GM19324 (cell line): ENCODE measurements at regions not wholly inside any gene's neighbourhood (a gene's known extent, or its start where the extent isn't known, plus 50 kb on each side); places are given as distances from the start of the nearest gene placed in this dataset.
"Not testable (repeated sequence)": the region's sequence is repeated elsewhere in the genome, so short reads cannot be mapped to it uniquely, and the experiment has no call there.

Source experiments
- ATAC-seq: cut with Tn5 transposase; IDR thresholded peaks from one replicate; pipeline ENCODE4 v1.9.1; 2021; ENCODE audit warnings: mild to moderate bottlenecking, moderate library complexity; ENCODE audit not compliant: unreplicated experiment, low FRiP score

DNA sequence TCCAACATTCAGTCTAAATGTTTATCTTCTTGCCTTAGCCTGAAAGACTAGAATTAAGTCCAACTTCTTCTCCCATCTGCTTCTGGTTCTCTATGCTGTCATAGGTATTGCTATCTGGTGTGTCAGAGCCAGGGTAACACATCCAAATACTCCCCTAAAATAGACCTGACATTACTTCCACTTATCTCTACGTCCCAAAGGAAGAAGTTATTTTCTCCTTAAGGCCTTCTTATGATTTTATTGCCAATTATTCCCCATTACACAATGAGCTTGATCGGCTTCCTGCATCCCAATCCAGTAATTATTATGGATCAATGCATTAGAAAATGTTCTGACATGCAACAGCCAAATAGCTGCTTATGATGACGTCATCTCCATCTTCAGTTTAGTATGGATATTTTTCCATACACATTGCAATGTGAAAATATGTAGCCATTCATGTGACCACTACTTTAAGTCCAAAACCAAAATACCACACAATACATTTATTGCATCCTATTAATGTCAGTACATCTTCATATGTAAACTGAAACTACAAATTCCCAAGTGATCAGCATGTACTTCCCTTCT lies 555.5 kb downstream of the MAT2B start:
- no peak for ATAC-seq

- ATAC-seq: no peak
Measured at GRCh38 chr5:164062304-164062703, 556.9 kb downstream of the MAT2B start.

DNA sequence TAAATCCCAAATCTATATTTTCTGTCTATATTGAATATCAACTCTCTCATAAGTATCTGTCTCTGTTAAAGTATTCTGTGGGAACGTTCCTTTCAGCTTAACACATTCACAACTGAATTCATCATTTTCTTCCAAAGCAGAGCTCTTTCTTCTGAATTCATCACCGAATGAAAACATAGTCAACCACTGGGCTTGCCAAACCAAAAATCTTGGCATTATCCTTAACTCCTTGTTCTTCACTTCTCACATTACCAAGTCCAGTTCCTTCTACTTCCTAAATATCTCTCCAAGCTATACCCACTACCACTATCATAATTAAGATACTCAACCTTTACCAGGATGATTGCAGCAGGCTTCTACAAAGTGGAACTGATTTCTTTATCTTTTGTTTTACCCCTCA lies 559.8 kb downstream of the MAT2B start:
- no peak for ATAC-seq

DNA sequence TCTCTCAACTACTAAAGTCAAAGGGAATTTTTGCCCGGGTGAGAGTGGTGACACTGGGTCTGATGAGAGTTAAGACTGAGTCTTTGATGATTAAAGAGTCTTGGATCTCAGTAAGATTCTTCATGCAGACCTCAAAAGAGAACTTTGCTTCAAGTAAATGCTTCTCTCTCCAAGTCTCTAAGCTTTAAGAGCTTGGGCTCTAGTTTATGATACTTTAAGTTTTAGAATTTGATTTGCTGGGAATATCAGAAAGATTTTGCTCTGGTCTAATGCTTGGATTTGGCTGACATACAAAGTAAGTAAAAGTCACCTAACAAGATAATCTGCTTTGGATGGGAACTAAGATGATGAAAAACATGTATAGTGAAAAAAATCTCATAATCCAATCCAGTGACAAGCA lies 566.3 kb downstream of the MAT2B start:
- no peak for ATAC-seq

- ATAC-seq: no peak
Measured at GRCh38 chr5:164073081-164073480, 567.7 kb downstream of the MAT2B start.

- ATAC-seq: no peak
Measured at GRCh38 chr5:164076556-164076955, 571.1 kb downstream of the MAT2B start.

- no peak for ATAC-seq
Measured at GRCh38 chr5:164090358-164090757, 584.9 kb downstream of the MAT2B start.

- no peak for ATAC-seq
Measured at GRCh38 chr5:164091836-164092235, 586.4 kb downstream of the MAT2B start.

- ATAC-seq: no peak
Measured at GRCh38 chr5:164094291-164094690, 588.9 kb downstream of the MAT2B start.

DNA sequence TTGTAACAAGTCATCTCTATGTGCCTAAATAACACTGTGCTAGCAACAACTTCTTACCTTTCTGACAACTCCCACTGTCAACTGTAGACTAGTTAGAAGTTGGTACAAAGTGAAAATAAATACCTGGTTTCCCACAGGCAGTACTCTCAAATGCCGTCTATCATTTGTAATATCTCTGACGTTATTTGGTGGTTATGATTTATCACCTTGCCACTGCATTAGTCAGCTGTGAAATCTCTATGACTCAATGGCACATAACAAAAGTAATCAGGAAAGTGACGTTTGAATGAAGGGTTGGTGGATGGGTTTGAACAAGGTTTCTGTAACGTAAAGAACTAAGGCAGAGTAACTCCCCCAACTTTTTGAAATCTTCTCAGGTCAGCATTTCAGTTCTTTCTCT lies 592.3 kb downstream of the MAT2B start:
- no peak for ATAC-seq

- ATAC-seq: no peak
Measured at GRCh38 chr5:164098531-164098930, 593.1 kb downstream of the MAT2B start.

GRCh38 chr5:164098979-164099378 lies 593.6 kb downstream of the MAT2B start:
- ATAC-seq: no peak

DNA sequence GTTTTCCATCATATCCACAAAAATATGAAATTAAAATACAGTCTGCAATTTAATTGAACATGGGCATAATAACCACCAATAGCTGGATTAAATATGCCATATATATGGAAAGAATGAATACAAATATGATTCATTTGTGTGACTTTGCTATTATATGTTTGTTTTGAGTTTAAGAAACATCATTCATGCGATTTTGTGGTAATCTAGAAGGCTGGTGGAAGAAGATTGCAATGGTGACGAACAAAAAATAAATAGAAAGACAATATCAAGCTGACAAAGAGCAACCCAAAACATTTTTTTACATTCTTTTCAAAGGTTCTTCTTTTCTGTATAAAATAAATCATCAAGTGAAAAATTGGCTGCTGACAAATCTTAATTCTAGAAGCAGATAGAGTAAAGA lies 610.0 kb downstream of the MAT2B start:
- ATAC-seq: no peak

DNA sequence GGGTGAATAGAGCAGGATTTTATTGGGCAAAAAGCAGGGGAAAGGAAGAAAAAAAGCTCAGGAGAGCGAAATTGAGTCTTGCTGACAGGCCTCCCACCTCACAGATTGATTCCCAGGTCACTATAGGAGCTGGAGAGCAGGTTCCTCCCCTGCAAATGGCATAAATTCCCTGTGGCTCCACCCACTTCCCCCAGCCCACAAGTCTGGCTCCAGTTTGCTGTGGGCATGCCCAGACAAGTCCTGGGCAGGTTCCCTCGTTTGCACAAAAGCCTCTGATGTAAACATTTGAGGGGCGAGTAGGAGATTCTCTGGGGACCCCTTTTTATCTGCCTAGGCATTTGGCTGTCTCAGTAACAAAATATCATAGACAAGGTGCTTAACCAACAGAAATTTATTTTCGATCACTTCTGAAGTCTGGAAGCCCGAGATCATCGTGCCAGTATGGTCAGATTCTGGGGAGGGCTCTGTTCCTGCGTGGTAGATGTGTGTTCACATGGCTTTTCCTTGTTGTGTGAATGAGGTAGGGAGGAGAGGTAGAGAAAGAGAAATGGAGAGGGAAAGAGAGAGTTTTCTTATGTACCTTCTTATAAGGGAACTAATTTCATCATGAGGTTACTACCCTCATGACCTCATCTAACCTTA lies 614.5 kb downstream of the MAT2B start:
- ATAC-seq: peak; percentile 57

DNA sequence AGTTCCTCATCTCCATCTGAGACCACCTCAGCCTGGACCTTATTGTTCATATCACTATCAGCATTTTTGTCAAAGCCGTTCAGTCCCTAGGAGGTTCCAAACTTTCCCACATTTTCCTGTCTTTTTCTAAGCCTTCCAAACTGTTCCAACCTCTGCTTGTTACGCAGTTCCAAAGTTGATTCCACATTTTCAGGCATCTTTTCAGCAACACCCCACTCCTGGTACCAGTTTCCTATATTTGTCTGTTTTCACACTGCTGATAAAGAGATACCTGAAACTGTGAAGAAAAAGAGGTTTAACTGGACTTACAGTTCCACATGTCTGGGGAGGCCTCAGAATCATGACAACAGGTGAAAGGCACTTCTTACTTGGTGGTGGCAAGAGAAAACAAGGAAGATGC lies 622.1 kb downstream of the MAT2B start:
- no peak for ATAC-seq

GRCh38 chr5:164132358-164132757 lies 626.9 kb downstream of the MAT2B start:
- no peak for ATAC-seq

DNA sequence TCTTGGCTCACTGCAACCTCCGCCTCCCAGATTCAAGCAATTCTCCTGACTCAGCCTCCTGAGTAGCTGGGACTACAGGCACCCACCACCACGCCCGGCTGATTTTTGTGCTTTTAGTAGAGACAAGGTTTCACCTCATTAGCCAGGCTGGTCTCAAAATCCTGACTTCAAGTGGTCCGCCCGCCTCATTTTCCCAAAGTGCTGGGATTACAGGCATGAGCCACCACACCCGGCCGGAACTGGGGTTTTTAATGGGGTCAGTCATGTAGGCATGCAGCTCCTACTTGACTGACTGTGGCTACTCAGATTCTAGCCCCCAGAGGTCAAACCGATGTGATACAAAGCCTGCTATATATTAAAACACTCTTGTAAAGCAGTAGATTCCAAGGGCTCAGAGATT lies 631.7 kb downstream of the MAT2B start:
- ATAC-seq: no peak

DNA sequence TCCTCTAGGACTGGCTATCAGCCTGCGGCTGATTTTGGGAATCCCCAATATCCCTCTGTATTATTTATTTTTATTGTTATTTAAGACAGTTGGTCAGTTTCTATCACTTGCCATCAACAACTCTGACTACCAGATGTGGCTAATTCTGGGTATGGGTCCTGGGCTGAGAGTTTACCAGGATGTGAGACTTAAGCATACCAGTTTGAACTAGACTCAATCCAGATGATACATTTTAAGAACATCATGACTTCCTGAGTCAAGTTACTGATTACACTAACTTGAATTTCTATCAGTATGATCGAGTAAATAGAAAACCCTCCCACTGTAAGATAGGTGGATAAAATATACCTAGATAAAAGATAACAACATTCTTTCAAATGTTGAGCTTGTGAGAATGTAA lies 634.0 kb downstream of the MAT2B start:
- peak; percentile 63 for ATAC-seq

DNA sequence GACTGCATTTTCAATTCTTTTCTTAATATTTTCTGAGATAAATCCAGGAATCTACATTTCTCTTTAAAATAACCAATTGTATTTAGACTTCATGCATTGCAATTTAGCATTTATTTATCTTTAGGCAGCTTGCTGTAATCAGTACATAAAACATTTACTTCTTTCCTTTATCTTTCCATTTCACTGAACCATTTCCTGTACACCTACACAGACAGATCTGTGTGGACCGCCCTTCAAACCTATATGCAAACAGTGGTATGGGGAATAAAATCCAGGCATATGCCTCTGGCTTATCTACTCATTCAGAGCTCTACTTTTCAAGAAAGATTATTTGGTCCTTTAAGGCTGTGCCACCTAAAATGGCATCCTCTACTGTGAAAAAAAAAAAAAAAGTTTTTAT lies 640.0 kb downstream of the MAT2B start:
- no peak for ATAC-seq

DNA sequence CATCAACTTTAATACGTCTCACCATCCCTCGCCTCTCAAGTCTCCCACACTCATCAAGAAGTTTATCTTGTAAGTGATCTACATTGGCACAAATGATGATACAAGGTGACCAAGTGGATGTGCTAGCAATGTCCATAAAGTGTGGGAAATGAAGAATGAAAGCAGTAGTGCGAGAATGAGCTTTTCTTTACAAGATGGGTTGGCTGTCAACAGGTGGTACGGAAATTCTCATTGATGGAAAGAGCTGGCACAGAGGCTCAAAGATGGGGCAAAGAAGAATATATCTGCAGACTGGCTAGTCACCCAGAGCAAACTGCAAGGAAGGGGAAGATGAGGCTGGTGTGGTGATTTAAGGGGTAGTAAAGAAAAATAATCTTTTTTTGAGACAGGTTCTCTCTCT lies 640.8 kb downstream of the MAT2B start:
- no peak for ATAC-seq

GRCh38 chr5:164148292-164148691 lies 642.9 kb downstream of the MAT2B start:
- ATAC-seq: no peak

DNA sequence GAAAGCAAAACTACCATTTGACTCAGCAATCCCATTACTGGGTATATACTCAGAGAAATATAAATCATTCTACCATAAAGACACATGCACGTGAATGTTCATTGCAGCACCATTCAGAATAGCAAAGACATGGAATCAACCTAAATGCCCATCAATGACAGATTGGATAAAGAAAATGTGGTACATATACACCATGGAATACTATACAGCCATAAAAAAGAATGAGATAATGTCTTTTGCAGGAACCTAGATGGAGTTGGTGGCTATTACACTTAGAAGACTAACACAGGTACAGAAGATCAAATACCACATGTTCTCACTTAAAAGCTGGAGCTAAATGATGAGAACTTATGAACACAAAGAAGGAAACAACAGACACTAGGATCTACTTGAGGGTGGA lies 647.1 kb downstream of the MAT2B start:
- ATAC-seq: not testable (repeated sequence)
